ENCODE measurements at regions not wholly inside any gene's neighbourhood (a gene's known extent, or its start where the extent isn't known, plus 50 kb on each side); places are given as distances from the start of the nearest gene placed in this dataset.

- DNase-seq (ENCODE audit: low read depth in 2 of 2) = no peak
These were observed 289.2 kb upstream of the DMRT1 start for GRCh38 chr9:551986-552929.

GRCh38 chr9:555493-555892 is 286.0 kb upstream of the DMRT1 start:
- no peak for DNase-seq (ENCODE audit: low read depth in 2 of 2)

GRCh38 chr9:556199-556598 is 285.3 kb upstream of the DMRT1 start:
- no peak for DNase-seq (ENCODE audit: low read depth in 2 of 2)

- DNase-seq (ENCODE audit: low read depth in 2 of 2) = no peak
These were observed 284.8 kb upstream of the DMRT1 start for GRCh38 chr9:556675-557074.

- no peak for DNase-seq (ENCODE audit: low read depth in 2 of 2)
These were observed 283.8 kb upstream of the DMRT1 start for GRCh38 chr9:557601-558201.

GRCh38 chr9:561427-561826 is 280.1 kb upstream of the DMRT1 start:
- no peak for DNase-seq (ENCODE audit: low read depth in 2 of 2)

- no peak for DNase-seq (ENCODE audit: low read depth in 2 of 2)
These were observed 278.3 kb upstream of the DMRT1 start for GRCh38 chr9:563200-563599.

- no peak for DNase-seq (ENCODE audit: low read depth in 2 of 2)
These were observed 276.0 kb upstream of the DMRT1 start for GRCh38 chr9:565528-565927.

GRCh38 chr9:567128-567746 is 274.3 kb upstream of the DMRT1 start:
- no peak for DNase-seq (ENCODE audit: low read depth in 2 of 2)

- DNase-seq (ENCODE audit: low read depth in 2 of 2) = no peak
These were observed 273.7 kb upstream of the DMRT1 start for GRCh38 chr9:567747-568305.

GRCh38 chr9:569296-569695 is 272.2 kb upstream of the DMRT1 start:
- no peak for DNase-seq (ENCODE audit: low read depth in 2 of 2)

- no peak for DNase-seq (ENCODE audit: low read depth in 2 of 2)
These were observed 271.3 kb upstream of the DMRT1 start for GRCh38 chr9:570187-570586.

GRCh38 chr9:571066-571465 is 270.4 kb upstream of the DMRT1 start:
- DNase-seq (ENCODE audit: low read depth in 2 of 2) = no peak

- no peak for DNase-seq (ENCODE audit: low read depth in 2 of 2)
These were observed 269.8 kb upstream of the DMRT1 start for GRCh38 chr9:571741-572140.

GRCh38 chr9:573691-574410 is 267.6 kb upstream of the DMRT1 start:
- DNase-seq (ENCODE audit: low read depth in 2 of 2) = no peak

GRCh38 chr9:575139-575538 is 266.4 kb upstream of the DMRT1 start:
- no peak for DNase-seq (ENCODE audit: low read depth in 2 of 2)

- no peak for DNase-seq (ENCODE audit: low read depth in 2 of 2)
These were observed 260.7 kb upstream of the DMRT1 start for GRCh38 chr9:580652-581342.

GRCh38 chr9:581673-582497 is 259.6 kb upstream of the DMRT1 start:
- DNase-seq (ENCODE audit: low read depth in 2 of 2) = no peak

GRCh38 chr9:582775-583174 is 258.7 kb upstream of the DMRT1 start:
- no peak for DNase-seq (ENCODE audit: low read depth in 2 of 2)

GRCh38 chr9:587527-587926 is 254.0 kb upstream of the DMRT1 start:
- no peak for DNase-seq (ENCODE audit: low read depth in 2 of 2)
